Spleen (tissue), 7 donors: ENCODE measurements at regions not wholly inside any gene's neighbourhood (a gene's known extent, or its start where the extent isn't known, plus 50 kb on each side); places are given as distances from the start of the nearest gene placed in this dataset.

Experiments
- CTCF ChIP-seq, 11 experiments: fragments of 200-600 bp in 7 of 11; fragments of 450-650 bp in 4 of 11; sonication (generic) in 4 of 11; IDR thresholded peaks in 8 of 11; conservative IDR thresholded peaks in 3 of 11; 1 replicate in 7 of 11; 2 replicates in 4 of 11; pipeline versions ENCODE4 v1.4.0 to v1.8.0; 2016 to 2021; ENCODE audit warnings: antibody characterized with exemption in 11 of 11, inconsistent platforms in 4 of 11, mild to moderate bottlenecking in 1 of 11
- POLR2AphosphoS5 ChIP-seq, 3 donors: sonication (generic); formaldehyde crosslinking; IDR thresholded peaks; one replicate each; pipeline ENCODE4 v1.5.1; 2017; ENCODE audit warnings: antibody characterized with exemption in 3 of 3
- donor health status: DM: no; HTN: no; CAD: no; lungs with moderate emphysema.
- donor health status: DM: no; HTN: no; CAD: no.
- donor health status: DM: no; HTN: no; CAD: no.

- no peak for TF ChIP-seq POLR2AphosphoS5 (IDR thresholded peaks at IDR 0.05)
- TF ChIP-seq CTCF (IDR thresholded peaks at IDR 0.05 in 8 of 11, conservative IDR thresholded peaks at IDR 0.05 in 3 of 11): no peak
Observed at GRCh38 chr2:19120941-19121750, 237.3 kb downstream of the OSR1 start.
